H9 (cell line): ENCODE measurements at regions not wholly inside any gene's neighbourhood (a gene's known extent, or its start where the extent isn't known, plus 50 kb on each side); places are given as distances from the start of the nearest gene placed in this dataset.

ENCODE experiments used
- DNase-seq: peaks from one replicate; pipeline ENCODE4 v3.0.0-alpha.2; 2017
- H2AFZ ChIP-seq: one replicate; pipeline ENCODE4 v1.6.1; 2013; ENCODE audit warnings: mild to moderate bottlenecking, low read length, control low read depth, moderate library complexity
- H2AK5ac ChIP-seq: 2 replicates; pipeline ENCODE4 v1.6.1; 2013; ENCODE audit warnings: low read length, control low read depth, mixed read lengths; ENCODE audit not compliant: insufficient read length
- H2BK120ac ChIP-seq: one replicate; pipeline ENCODE4 v1.6.1; 2013; ENCODE audit warnings: low read depth, mild to moderate bottlenecking, low read length, control low read depth, inconsistent platforms; ENCODE audit not compliant: poor library complexity, severe bottlenecking
- H2BK12ac ChIP-seq: 2 replicates; pipeline ENCODE4 v1.6.1; 2013; ENCODE audit warnings: low read length, control low read depth, mixed read lengths, low read depth; ENCODE audit not compliant: insufficient read length
- H2BK15ac ChIP-seq: 2 replicates; pipeline ENCODE4 v1.6.1; 2013; ENCODE audit warnings: low read depth, low read length, control low read depth
- H2BK20ac ChIP-seq: one replicate; pipeline ENCODE4 v1.6.1; 2013; ENCODE audit warnings: low read depth, mild to moderate bottlenecking, low read length, control low read depth, inconsistent platforms; ENCODE audit not compliant: poor library complexity, severe bottlenecking
- H2BK5ac ChIP-seq: 2 replicates; pipeline ENCODE4 v1.6.1; 2013; ENCODE audit warnings: low read length, control low read depth, mixed read lengths; ENCODE audit not compliant: insufficient read length
- H3K14ac ChIP-seq: 2 replicates; pipeline ENCODE4 v1.6.1; 2013; ENCODE audit warnings: low read length, control low read depth; ENCODE audit not compliant: insufficient read depth
- H3K18ac ChIP-seq: 2 replicates; pipeline ENCODE4 v1.6.1; 2013; ENCODE audit warnings: low read depth, mild to moderate bottlenecking, mixed read lengths, low read length, control low read depth; ENCODE audit not compliant: insufficient read length
- H3K23ac ChIP-seq: 2 replicates; pipeline ENCODE4 v1.6.1; 2013; ENCODE audit warnings: low read length, control low read depth, mixed read lengths, low read depth; ENCODE audit not compliant: insufficient read length
- H3K23me2 ChIP-seq: 2 replicates; pipeline ENCODE4 v1.6.1; 2013; ENCODE audit warnings: low read depth, mild to moderate bottlenecking, mixed read lengths, low read length, control low read depth; ENCODE audit not compliant: insufficient read length, poor library complexity, severe bottlenecking
- H3K27ac ChIP-seq: 2 replicates; pipeline ENCODE4 v1.5.1; 2013; ENCODE audit warnings: low read length, control low read depth, mixed read lengths, low read depth; ENCODE audit not compliant: insufficient read length
- H3K27me3 ChIP-seq: 2 replicates; pipeline ENCODE4 v1.6.1; 2013; ENCODE audit warnings: low read length, control low read depth, inconsistent platforms; ENCODE audit not compliant: insufficient read depth
- H3K4ac ChIP-seq: 2 replicates; pipeline ENCODE4 v1.6.1; 2013; ENCODE audit warnings: low read depth, mild to moderate bottlenecking, control low read depth, inconsistent platforms, low read length, moderate library complexity
- H3K4me1 ChIP-seq: 2 replicates; pipeline ENCODE4 v1.6.1; 2013; ENCODE audit warnings: low read length, control low read depth, inconsistent platforms; ENCODE audit not compliant: insufficient read depth
- H3K4me2 ChIP-seq: 2 replicates; pipeline ENCODE4 v1.6.1; 2013; ENCODE audit warnings: low read length, control low read depth, mixed read lengths; ENCODE audit not compliant: insufficient read length, insufficient read depth
- H3K56ac ChIP-seq: 2 replicates; pipeline ENCODE4 v1.6.1; 2013; ENCODE audit warnings: low read depth, mild to moderate bottlenecking, mixed read lengths, low read length, control low read depth; ENCODE audit not compliant: insufficient read length
- H3K79me1 ChIP-seq: 2 replicates; pipeline ENCODE4 v1.6.1; 2013; ENCODE audit warnings: low read depth, mild to moderate bottlenecking, moderate library complexity, low read length, control low read depth, inconsistent platforms; ENCODE audit not compliant: insufficient read depth, poor library complexity, severe bottlenecking
- H3K79me2 ChIP-seq: 2 replicates; pipeline ENCODE4 v1.6.1; 2013; ENCODE audit warnings: low read length, control low read depth, inconsistent platforms; ENCODE audit not compliant: insufficient read depth
- H3K9ac ChIP-seq: 2 replicates; pipeline ENCODE4 v1.6.1; 2013; ENCODE audit warnings: low read length, control low read depth, mixed read lengths; ENCODE audit not compliant: insufficient read length; ENCODE audit errors: extremely low read depth
- H3K9me3 ChIP-seq: one replicate; pipeline ENCODE4 v1.6.1; 2013; ENCODE audit warnings: low read depth, low read length, inconsistent platforms; ENCODE audit not compliant: control insufficient read depth
- H3T11ph ChIP-seq: one replicate; pipeline ENCODE4 v1.6.1; 2013; ENCODE audit warnings: mild to moderate bottlenecking, low read length, control low read depth, inconsistent platforms
- H4K20me1 ChIP-seq: one replicate; pipeline ENCODE4 v1.6.1; 2013; ENCODE audit not compliant: control insufficient read depth, insufficient read length, insufficient read depth
- H4K5ac ChIP-seq: 2 replicates; pipeline ENCODE4 v1.6.1; 2013; ENCODE audit warnings: low read depth, mild to moderate bottlenecking, mixed read lengths, low read length, control low read depth; ENCODE audit not compliant: insufficient read length
- H4K8ac ChIP-seq: replicated peaks from 2 replicates; pipeline ENCODE4 v1.6.1; 2013; ENCODE audit warnings: low read length, control low read depth, mixed read lengths, low read depth; ENCODE audit not compliant: insufficient read length
- H4K91ac ChIP-seq: 2 replicates; pipeline ENCODE4 v1.6.1; 2013; ENCODE audit warnings: low read depth, mild to moderate bottlenecking, moderate library complexity, mixed read lengths, low read length, control low read depth; ENCODE audit not compliant: insufficient read length
- H3K27ac Mint-ChIP-seq, 3 experiments: 2 replicates in 2 of 3; 3 replicates in 1 of 3; pipeline ENCODE4 v1.8.0; 2020 to 2021; ENCODE audit warnings: mixed read lengths in 3 of 3, mild to moderate bottlenecking in 1 of 3, moderate library complexity in 1 of 3
- H3K27me3 Mint-ChIP-seq: 2 replicates; pipeline ENCODE4 v1.8.0; 2021; ENCODE audit warnings: low read depth, mild to moderate bottlenecking, moderate library complexity, mixed read lengths
- H3K36me3 Mint-ChIP-seq, 3 experiments: 2 replicates in 2 of 3; 3 replicates in 1 of 3; pipeline ENCODE4 v1.8.0; 2020 to 2021; ENCODE audit warnings: low read depth in 3 of 3, mixed read lengths in 3 of 3; ENCODE audit not compliant: insufficient read depth in 1 of 3
- H3K4me1 Mint-ChIP-seq, 2 experiments: 2 replicates each; pipeline ENCODE4 v1.8.0; 2020; ENCODE audit warnings: mixed read lengths in 2 of 2
- H3K4me3 Mint-ChIP-seq, 2 experiments: 2 replicates in 1 of 2; 3 replicates in 1 of 2; pipeline ENCODE4 v1.8.0; 2020 to 2021; ENCODE audit warnings: mild to moderate bottlenecking in 2 of 2, mixed read lengths in 2 of 2, moderate library complexity in 1 of 2
- H3K9me3 Mint-ChIP-seq, 2 experiments: 2 replicates in 1 of 2; 3 replicates in 1 of 2; pipeline ENCODE4 v1.8.0; 2020; ENCODE audit warnings: mild to moderate bottlenecking in 2 of 2, mixed read lengths in 2 of 2, moderate library complexity in 1 of 2
- CTCF ChIP-seq: fragments of 200-600 bp; sonication (generic); conservative IDR thresholded peaks from 3 replicates; pipeline ENCODE4 v1.8.0; 2021; ENCODE audit warnings: antibody characterized with exemption, mild to moderate bottlenecking
- WGBS: extraction: QIAGEN DNeasy Blood & Tissue Kit; methylation state at CpG from one replicate; pipeline ENCODE4 v1.1.7; 2013; ENCODE audit warnings: missing lambda C conversion rate, low lambda C conversion rate, mixed read lengths; ENCODE audit not compliant: insufficient read length; ENCODE audit errors: extremely low coverage; 5-methylcytosine and 5-hydroxymethylcytosine counted together

DNA sequence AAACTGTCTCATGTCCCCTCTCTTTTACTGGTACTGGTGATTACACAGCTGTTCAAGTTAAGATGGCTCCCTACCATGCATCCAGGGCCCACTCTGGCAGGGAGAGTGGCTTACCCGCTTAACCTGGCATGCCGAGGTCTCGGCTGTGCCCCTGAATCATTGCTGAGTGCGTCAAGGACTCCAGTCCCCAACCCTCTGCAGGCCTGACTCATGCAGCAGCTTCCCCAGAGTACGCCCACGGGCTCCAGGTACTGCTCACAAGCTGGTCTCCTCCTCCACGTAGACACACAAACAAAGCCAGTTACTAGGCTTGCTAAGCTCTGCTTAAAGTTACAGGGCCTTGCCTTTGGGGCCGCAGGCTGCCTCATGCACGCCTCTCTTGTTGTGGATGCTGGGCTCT is 447.4 kb downstream of the COG6 start:
- H2BK5ac ChIP-seq: no peak overlapping the region
- H3K4me2 ChIP-seq: no peak overlapping the region
- H3K4me1 ChIP-seq: no peaks in the 10 kb centered on the region
- Mint-ChIP-seq H3K27me3 (no peaks in the 10 kb centered on the region; the same call in 1 of the 2 replicates), H3K27ac (no peak overlapping the region; a peak in 1 of 7 replicates), H3K4me3 (no peak overlapping the region), H3K36me3 (peaks cover 3 to 13% (median 7%) of the 10 kb centered on the region in 3 experiments; a peak in 6 of 7 replicates), H3K9me3 (peaks cover 12 to 17% of the 10 kb centered on the region in 2 experiments; a peak in 4 of 5 replicates), H3K4me1 (no peaks in the 10 kb centered on the region; a peak in 1 of 4 replicates)
- H2AK5ac ChIP-seq: no peak overlapping the region
- no peak overlapping the region for H4K91ac ChIP-seq
- no peak overlapping the region for H2AFZ ChIP-seq
- H3K4ac ChIP-seq: no peak overlapping the region
- no peaks in the 10 kb centered on the region for H3K27me3 ChIP-seq
- H3K79me2 ChIP-seq: no peaks in the 10 kb centered on the region
- TF ChIP-seq CTCF: no peak
- no peak for DNase-seq
- no peak overlapping the region for H3K23ac ChIP-seq
- no peaks in the 10 kb centered on the region for H4K20me1 ChIP-seq
- no peak overlapping the region for H2BK20ac ChIP-seq
- H3K18ac ChIP-seq: no peak overlapping the region
- H2BK12ac ChIP-seq: no peak overlapping the region
- no peak overlapping the region for H2BK120ac ChIP-seq
- H3K9me3 ChIP-seq: peaks cover 5% of the 10 kb centered on the region
- no peak overlapping the region for H3T11ph ChIP-seq
- H3K27ac ChIP-seq: no peak overlapping the region
- no peak overlapping the region for H3K9ac ChIP-seq
- WGBS: no CpG with 5 or more reads among the region's 9 CpGs
- H3K79me1 ChIP-seq: no peaks in the 10 kb centered on the region
- no peak overlapping the region for H3K56ac ChIP-seq
- no peak overlapping the region for H3K14ac ChIP-seq
- no peak overlapping the region for H4K5ac ChIP-seq
- H2BK15ac ChIP-seq: no peak overlapping the region
- no peaks in the 10 kb centered on the region for H3K23me2 ChIP-seq
- no peak overlapping the region for H4K8ac ChIP-seq
